ENCODE measurements at regions not wholly inside any gene's neighbourhood (a gene's known extent, or its start where the extent isn't known, plus 50 kb on each side); places are given as distances from the start of the nearest gene placed in this dataset.

- TF ChIP-seq CTCF (IDR thresholded peaks at IDR 0.05; ENCODE audit: insufficient read depth, low read length, poor library complexity, severe bottlenecking) (no peak), EZH2phosphoT487 (conservative IDR thresholded peaks at IDR 0.05; ENCODE audit: low read length) (no peak)
Measured at GRCh38 chrX:42432552-42432951, 345.4 kb downstream of the PPP1R2C start.

All from SU-DHL-6 (cell line).